ENCODE measurements at regions not wholly inside any gene's neighbourhood (a gene's known extent, or its start where the extent isn't known, plus 50 kb on each side); places are given as distances from the start of the nearest gene placed in this dataset.

DNA sequence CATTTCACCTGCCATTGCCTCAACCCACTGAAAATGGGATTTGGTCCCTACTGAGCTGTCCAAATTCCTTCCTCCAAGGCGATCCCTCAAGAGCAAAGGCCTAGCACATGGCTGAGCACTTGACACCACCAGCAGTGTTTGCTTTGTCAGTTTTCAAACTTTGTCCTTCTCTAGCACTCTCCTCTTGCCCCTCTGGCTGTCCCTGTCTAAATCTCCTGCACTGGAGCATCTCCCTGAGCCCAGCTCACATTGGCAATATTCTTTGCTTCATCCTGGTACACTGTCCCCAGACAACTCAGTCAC is 66.6 kb upstream of the FTH1 start:
- TF ChIP-seq POLR2A (IDR thresholded peaks at IDR 0.05; ENCODE audit: low read depth, low read length) (no peak), PAX5 (IDR thresholded peaks at IDR 0.05; ENCODE audit: insufficient read depth, low read length, severe bottlenecking) (no peak), POU2F2 (IDR thresholded peaks at IDR 0.05; ENCODE audit: low read depth, low read length) (no peak), POLR2AphosphoS5 (IDR thresholded peaks at IDR 0.05; ENCODE audit: low read depth, low read length) (no peak), TAF1 (IDR thresholded peaks at IDR 0.05; ENCODE audit: low read depth, low read length) (no peak), SPI1 (IDR thresholded peaks at IDR 0.05; ENCODE audit: low read depth, low read length) (no peak)
- DNase-seq (ENCODE audit: insufficient read length, low spot score) (no peak), FAIRE-seq (no peak)

DNA sequence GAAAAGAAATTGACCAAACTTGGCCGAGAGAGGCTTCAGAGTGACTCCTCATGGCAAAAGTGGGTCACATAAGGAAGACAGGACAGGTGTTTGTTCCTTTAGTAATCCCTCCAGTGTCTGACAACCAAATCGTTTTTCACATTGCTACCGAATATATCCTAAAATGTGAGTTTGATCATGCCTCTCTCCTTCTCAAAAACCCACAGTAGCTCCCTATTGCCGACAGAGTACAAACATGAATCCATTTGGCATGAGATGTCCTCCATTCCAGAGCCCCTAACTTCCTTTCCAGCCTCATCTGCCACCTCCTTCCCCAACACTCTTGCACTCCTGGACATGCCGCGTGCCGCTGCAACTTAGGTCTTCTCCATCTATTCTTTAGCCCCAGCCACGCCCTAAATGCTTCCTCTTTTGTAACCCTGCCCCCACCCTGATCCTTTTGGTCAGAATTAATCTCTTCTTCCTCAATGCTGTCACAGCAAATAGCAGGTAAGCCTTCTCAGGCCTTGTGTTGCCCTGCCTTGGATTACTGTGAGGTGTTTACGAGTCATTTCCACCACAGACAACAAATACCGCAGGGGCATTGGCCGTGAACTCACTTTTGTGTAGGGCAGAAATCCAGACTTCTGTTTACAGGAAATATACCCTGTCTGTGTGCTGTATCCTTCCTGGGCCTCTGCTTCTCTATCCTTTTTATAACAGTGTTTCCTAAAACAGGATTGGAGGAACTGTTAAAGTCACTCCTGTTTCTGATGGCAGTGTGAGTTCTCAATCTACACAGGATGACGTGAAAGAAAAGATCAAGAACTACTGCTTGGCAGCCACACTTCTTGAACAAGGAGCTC is 66.0 kb upstream of the FTH1 start:
- DNase-seq (ENCODE audit: insufficient read length, low spot score) (no peak), FAIRE-seq (no peak)
- no peak for TF ChIP-seq SPI1 (IDR thresholded peaks at IDR 0.05; ENCODE audit: low read depth, low read length)
- TF ChIP-seq POLR2A (IDR thresholded peaks at IDR 0.05; ENCODE audit: low read depth, low read length) = no peak
- TF ChIP-seq TAF1 (IDR thresholded peaks at IDR 0.05; ENCODE audit: low read depth, low read length) = no peak
- TF ChIP-seq POLR2AphosphoS5 (IDR thresholded peaks at IDR 0.05; ENCODE audit: low read depth, low read length) = no peak

GRCh38 chr11:62030071-62030684 is 62.7 kb upstream of the FTH1 start:
- no peak for TF ChIP-seq PAX5 (IDR thresholded peaks at IDR 0.05; ENCODE audit: insufficient read depth, low read length, severe bottlenecking)
- no peak for TF ChIP-seq POU2F2 (IDR thresholded peaks at IDR 0.05; ENCODE audit: low read depth, low read length)
- no peak for FAIRE-seq
- DNase-seq (ENCODE audit: insufficient read length, low spot score) = no peak

DNA sequence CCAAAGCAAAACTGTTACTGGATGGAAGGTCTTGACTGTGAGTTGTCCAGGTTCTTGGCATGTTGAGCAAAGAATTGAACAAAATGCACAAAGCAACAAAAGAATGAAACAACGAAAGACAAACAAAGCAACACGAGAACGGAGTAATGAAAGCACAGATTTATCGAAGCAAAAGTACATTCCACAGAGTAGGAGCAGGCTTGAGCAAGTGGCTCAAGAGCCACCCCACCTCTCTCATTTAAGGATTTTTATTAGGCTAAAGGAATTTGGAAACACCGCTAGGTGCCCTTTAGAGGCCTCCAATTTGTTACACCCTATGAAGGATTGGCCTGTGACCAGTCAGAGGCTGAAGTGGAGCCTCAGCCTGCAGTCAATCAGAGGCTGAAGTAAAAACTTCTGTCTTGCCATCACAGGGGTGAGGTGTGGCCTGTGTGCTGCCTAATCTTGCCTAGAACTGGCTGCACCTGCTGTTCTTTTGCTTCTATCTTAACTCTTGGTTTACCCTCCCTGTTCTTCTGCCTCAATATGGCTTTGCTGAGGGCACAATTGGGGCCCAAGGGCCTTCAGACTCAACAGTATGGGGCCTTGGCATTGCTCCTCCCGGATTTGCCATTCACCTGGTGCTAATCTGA is 59.4 kb upstream of the FTH1 start:
- FAIRE-seq (no peak), DNase-seq (ENCODE audit: insufficient read length, low spot score) (no peak)
- TF ChIP-seq POLR2A (IDR thresholded peaks at IDR 0.05; ENCODE audit: low read depth, low read length) (no peak), SPI1 (IDR thresholded peaks at IDR 0.05; ENCODE audit: low read depth, low read length) (no peak), POU2F2 (IDR thresholded peaks at IDR 0.05; ENCODE audit: low read depth, low read length) (no peak), TAF1 (IDR thresholded peaks at IDR 0.05; ENCODE audit: low read depth, low read length) (no peak), PAX5 (IDR thresholded peaks at IDR 0.05; ENCODE audit: insufficient read depth, low read length, severe bottlenecking) (no peak), POLR2AphosphoS5 (IDR thresholded peaks at IDR 0.05; ENCODE audit: low read depth, low read length) (no peak)

- FAIRE-seq (peak; percentile 57), DNase-seq (ENCODE audit: insufficient read length, low spot score) (no peak)
- no peak for TF ChIP-seq PAX5 (IDR thresholded peaks at IDR 0.05; ENCODE audit: insufficient read depth, low read length, severe bottlenecking)
- peak; percentile 43; the same call in 1 of the 2 replicates for TF ChIP-seq SPI1 (IDR thresholded peaks at IDR 0.05; ENCODE audit: low read depth, low read length)
Observed at GRCh38 chr11:62025487-62026105, 58.2 kb upstream of the FTH1 start.

DNA sequence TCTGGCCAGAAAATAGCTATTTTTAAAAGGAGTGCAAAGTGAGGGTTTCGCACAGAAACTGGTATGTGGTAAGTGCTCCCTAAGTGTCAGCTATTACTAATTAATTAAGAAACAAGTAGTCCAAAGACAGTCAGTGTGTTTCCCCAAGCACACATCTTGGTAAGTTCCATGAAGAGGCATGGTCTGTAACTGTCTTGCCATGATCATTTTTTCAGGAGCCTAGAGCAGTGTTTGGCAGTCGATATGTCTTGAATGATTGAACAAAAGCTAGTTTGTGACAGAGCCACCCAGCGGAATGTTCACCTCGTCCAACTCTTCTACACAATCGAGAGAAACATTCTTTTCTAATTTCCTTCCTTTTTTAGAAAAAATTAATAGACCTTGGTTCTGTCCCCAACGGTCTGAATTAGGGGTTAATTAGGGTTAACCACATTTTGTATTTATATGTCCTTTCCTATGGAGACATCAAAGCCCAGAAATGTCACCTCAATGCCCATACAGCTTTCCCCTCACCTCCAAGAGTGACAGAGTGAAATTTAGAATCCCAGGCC is 57.6 kb upstream of the FTH1 start:
- TF ChIP-seq POU2F2 (IDR thresholded peaks at IDR 0.05; ENCODE audit: low read depth, low read length) (no peak), TAF1 (IDR thresholded peaks at IDR 0.05; ENCODE audit: low read depth, low read length) (no peak), POLR2AphosphoS5 (IDR thresholded peaks at IDR 0.05; ENCODE audit: low read depth, low read length) (no peak), PAX5 (IDR thresholded peaks at IDR 0.05; ENCODE audit: insufficient read depth, low read length, severe bottlenecking) (no peak), SPI1 (IDR thresholded peaks at IDR 0.05; ENCODE audit: low read depth, low read length) (no peak), POLR2A (IDR thresholded peaks at IDR 0.05; ENCODE audit: low read depth, low read length) (no peak)
- DNase-seq (ENCODE audit: insufficient read length, low spot score) = no peak
- no peak for FAIRE-seq

DNA sequence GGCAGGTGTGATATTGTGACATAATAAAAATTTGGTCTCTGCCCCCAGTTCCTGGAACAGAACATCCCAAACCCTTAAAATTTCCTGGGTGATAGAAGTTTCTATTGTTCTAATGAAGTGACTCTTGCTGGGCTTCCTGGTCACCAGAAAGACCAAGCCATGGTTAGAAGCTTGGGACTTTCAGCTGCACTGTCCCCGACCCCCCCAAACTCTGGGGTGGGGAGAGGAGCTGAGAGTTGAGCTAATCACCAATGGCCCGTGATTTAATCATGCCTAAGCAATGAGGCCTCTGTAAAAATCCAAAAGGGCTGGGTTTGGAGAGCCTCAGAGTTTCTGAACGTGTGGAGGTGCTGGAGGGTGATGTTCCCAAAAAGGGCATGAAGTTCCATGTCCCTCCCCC is 54.8 kb upstream of the FTH1 start:
- no peak for DNase-seq (ENCODE audit: insufficient read length, low spot score)
- no peak for FAIRE-seq
- no peak for TF ChIP-seq SPI1 (IDR thresholded peaks at IDR 0.05; ENCODE audit: low read depth, low read length)
- TF ChIP-seq PAX5 (IDR thresholded peaks at IDR 0.05; ENCODE audit: insufficient read depth, low read length, severe bottlenecking) = no peak
- TF ChIP-seq POU2F2 (IDR thresholded peaks at IDR 0.05; ENCODE audit: low read depth, low read length) = no peak
- TF ChIP-seq TAF1 (IDR thresholded peaks at IDR 0.05; ENCODE audit: low read depth, low read length) = no peak
- TF ChIP-seq POLR2A (IDR thresholded peaks at IDR 0.05; ENCODE audit: low read depth, low read length) = no peak
- TF ChIP-seq POLR2AphosphoS5 (IDR thresholded peaks at IDR 0.05; ENCODE audit: low read depth, low read length) = no peak

GRCh38 chr11:62020661-62021060 is 53.2 kb upstream of the FTH1 start:
- DNase-seq (ENCODE audit: insufficient read length, low spot score) (no peak), FAIRE-seq (no peak)
- TF ChIP-seq POU2F2 (IDR thresholded peaks at IDR 0.05; ENCODE audit: low read depth, low read length) (no peak), PAX5 (IDR thresholded peaks at IDR 0.05; ENCODE audit: insufficient read depth, low read length, severe bottlenecking) (no peak), TAF1 (IDR thresholded peaks at IDR 0.05; ENCODE audit: low read depth, low read length) (no peak), POLR2AphosphoS5 (IDR thresholded peaks at IDR 0.05; ENCODE audit: low read depth, low read length) (no peak), SPI1 (IDR thresholded peaks at IDR 0.05; ENCODE audit: low read depth, low read length) (no peak), POLR2A (IDR thresholded peaks at IDR 0.05; ENCODE audit: low read depth, low read length) (no peak)

DNA sequence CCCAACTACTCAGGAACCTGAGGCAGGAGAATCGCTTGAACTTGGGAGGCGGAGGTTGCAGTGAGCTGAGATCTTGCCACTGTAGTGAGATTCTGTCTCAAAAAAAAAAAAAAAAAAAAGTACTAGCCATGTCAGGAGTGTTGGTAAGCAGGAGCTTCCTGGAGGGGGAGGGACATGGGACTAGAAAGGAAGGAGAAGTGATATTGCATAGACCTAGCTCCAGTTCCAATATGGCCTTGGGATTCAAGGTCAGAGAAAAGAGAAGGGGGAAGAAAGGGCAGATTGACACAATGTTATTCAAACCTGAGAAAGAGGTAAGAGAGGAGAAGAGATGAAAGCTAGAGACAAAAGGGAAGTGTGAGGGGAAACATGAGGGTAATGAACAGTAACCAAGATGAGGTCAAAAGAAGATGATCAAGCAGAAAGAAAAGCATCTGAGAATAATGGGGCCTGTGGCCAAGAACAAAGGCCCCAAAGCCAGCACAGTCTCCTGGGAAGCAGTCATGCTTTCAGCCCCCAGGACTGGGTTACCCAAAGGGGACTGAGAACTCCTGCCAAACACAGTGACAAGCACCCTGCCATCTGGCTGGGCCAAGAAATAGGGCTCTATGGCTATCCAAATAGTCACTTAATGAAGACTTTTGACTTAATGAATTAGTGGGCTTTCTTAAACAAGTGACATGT is 51.7 kb upstream of the FTH1 start:
- TF ChIP-seq POLR2AphosphoS5 (IDR thresholded peaks at IDR 0.05; ENCODE audit: low read depth, low read length) = no peak
- peak; percentile 70 for TF ChIP-seq SPI1 (IDR thresholded peaks at IDR 0.05; ENCODE audit: low read depth, low read length)
- DNase-seq (ENCODE audit: insufficient read length, low spot score) (no peak), FAIRE-seq (no peak)
